ENCODE measurements at regions not wholly inside any gene's neighbourhood (a gene's known extent, or its start where the extent isn't known, plus 50 kb on each side); places are given as distances from the start of the nearest gene placed in this dataset.

- ATAC-seq: no peak
- Mint-ChIP-seq H3K4me1 (ENCODE audit: low read depth) (no peaks in the 10 kb centered on the region), H3K36me3 (ENCODE audit: low read depth) (no peaks in the 10 kb centered on the region), H3K27me3 (peaks cover 15% of the 10 kb centered on the region), H3K4me3 (no peak overlapping the region), H3K27ac (no peak overlapping the region), H3K9me3 (no peaks in the 10 kb centered on the region)
- POLR2A ChIA-PET: no interaction called here
- no peak for DNase-seq
- intact Hi-C loops (cut with micrococcal nuclease): no loop called here
- TF ChIP-seq CTCF (IDR thresholded peaks at IDR 0.05): no peak
- CTCF ChIA-PET: no interaction called here
Observed at GRCh38 chr7:8373851-8374250, 59.6 kb upstream of the NXPH1 start.

GRCh38 chr7:8378349-8379019 is 54.9 kb upstream of the NXPH1 start:
- Mint-ChIP-seq H3K27ac (no peak overlapping the region), H3K4me1 (ENCODE audit: low read depth) (no peaks in the 10 kb centered on the region), H3K36me3 (ENCODE audit: low read depth) (no peaks in the 10 kb centered on the region), H3K27me3 (peaks cover 10% of the 10 kb centered on the region), H3K4me3 (no peak overlapping the region), H3K9me3 (no peaks in the 10 kb centered on the region)
- CTCF ChIA-PET: no interaction called here
- DNase-seq (no peak), ATAC-seq (no peak)
- POLR2A ChIA-PET: no interaction called here
- intact Hi-C loops (cut with micrococcal nuclease): no loop called here
- TF ChIP-seq CTCF (IDR thresholded peaks at IDR 0.05): no peak

GRCh38 chr7:8379264-8379663 is 54.1 kb upstream of the NXPH1 start:
- ATAC-seq (no peak), DNase-seq (no peak)
- Mint-ChIP-seq H3K9me3 (no peaks in the 10 kb centered on the region), H3K36me3 (ENCODE audit: low read depth) (no peaks in the 10 kb centered on the region), H3K4me3 (no peak overlapping the region), H3K27ac (no peak overlapping the region), H3K27me3 (peaks cover 9% of the 10 kb centered on the region), H3K4me1 (ENCODE audit: low read depth) (no peaks in the 10 kb centered on the region)
- ChIA-PET POLR2A (no interaction called here), CTCF (no interaction called here)
- intact Hi-C loops (cut with micrococcal nuclease): no loop called here
- TF ChIP-seq CTCF (IDR thresholded peaks at IDR 0.05): no peak

- ATAC-seq (no peak), DNase-seq (no peak)
- CTCF ChIA-PET: no interaction called here
- Mint-ChIP-seq H3K9me3 (no peaks in the 10 kb centered on the region), H3K27me3 (peaks cover 4% of the 10 kb centered on the region), H3K4me3 (no peak overlapping the region), H3K4me1 (ENCODE audit: low read depth) (no peaks in the 10 kb centered on the region), H3K27ac (no peak overlapping the region), H3K36me3 (ENCODE audit: low read depth) (no peaks in the 10 kb centered on the region)
- intact Hi-C loops (cut with micrococcal nuclease): no loop called here
- no peak for TF ChIP-seq CTCF (IDR thresholded peaks at IDR 0.05)
- POLR2A ChIA-PET: no interaction called here
Observed at GRCh38 chr7:8380130-8380529, 53.3 kb upstream of the NXPH1 start.

GRCh38 chr7:8382004-8382730 is 51.2 kb upstream of the NXPH1 start:
- TF ChIP-seq CTCF (IDR thresholded peaks at IDR 0.05): no peak
- Mint-ChIP-seq H3K4me1 (ENCODE audit: low read depth) (peaks cover 2% of the 10 kb centered on the region), H3K9me3 (no peaks in the 10 kb centered on the region), H3K4me3 (no peak overlapping the region), H3K36me3 (ENCODE audit: low read depth) (no peaks in the 10 kb centered on the region), H3K27me3 (peaks cover 6% of the 10 kb centered on the region), H3K27ac (no peak overlapping the region)
- POLR2A ChIA-PET: no interaction called here
- DNase-seq (no peak), ATAC-seq (no peak)
- intact Hi-C loops (cut with micrococcal nuclease): no loop called here
- CTCF ChIA-PET: no interaction called here
